Lower lobe of right lung (tissue), 2 donors: ENCODE measurements at regions not wholly inside any gene's neighbourhood (a gene's known extent, or its start where the extent isn't known, plus 50 kb on each side); places are given as distances from the start of the nearest gene placed in this dataset.

Experiments used
- ATAC-seq, 2 donors: fragments of 200-7000 bp; cut with Tn5 transposase; one replicate each; pipeline ENCODE4 v1.9.1; 2020 to 2022; ENCODE audit warnings: mild to moderate bottlenecking in 2 of 2, moderate library complexity in 2 of 2
- DNase-seq: peaks from one replicate; pipeline ENCODE4 v3.0.0-alpha.2; 2020
- H3K27ac ChIP-seq: fragments of 200-600 bp; one replicate; pipeline ENCODE4 v1.8.0; 2022
- H3K27me3 ChIP-seq: fragments of 200-600 bp; one replicate; pipeline ENCODE4 v1.8.0; 2022; ENCODE audit warnings: low read depth
- H3K36me3 ChIP-seq: fragments of 200-600 bp; one replicate; pipeline ENCODE4 v1.8.0; 2022; ENCODE audit warnings: mild to moderate bottlenecking
- H3K4me1 ChIP-seq: fragments of 200-600 bp; one replicate; pipeline ENCODE4 v1.8.0; 2022
- H3K4me3 ChIP-seq: fragments of 200-600 bp; one replicate; pipeline ENCODE4 v1.8.0; 2022; ENCODE audit warnings: mild to moderate bottlenecking
- H3K9me3 ChIP-seq: fragments of 200-600 bp; one replicate; pipeline ENCODE4 v1.8.0; 2022
- CTCF ChIP-seq: fragments of 200-600 bp; IDR thresholded peaks from one replicate; pipeline ENCODE4 v1.8.0; 2022; ENCODE audit warnings: antibody characterized with exemption, mild to moderate bottlenecking
- intact Hi-C: fragments of 100-400 bp; cut with DNase I; formaldehyde crosslinking; loops from one replicate; pipeline ENCODE4 v1.11.0; 2022
- donor health status: DM: no; HTN: yes; CAD: no; lungs with severe emphysema.

- intact Hi-C loops = no loop called here
- no peaks in the 10 kb centered on the region for H3K36me3 ChIP-seq
- no peak overlapping the region for H3K27ac ChIP-seq
- H3K27me3 ChIP-seq = no peaks in the 10 kb centered on the region
- ATAC-seq = no peak
- no peaks in the 10 kb centered on the region for H3K9me3 ChIP-seq
- no peak for TF ChIP-seq CTCF
- peaks cover 6% of the 10 kb centered on the region for H3K4me1 ChIP-seq
- no peak for DNase-seq
- H3K4me3 ChIP-seq = no peak overlapping the region
Measured at GRCh38 chr6:14344486-14344885, 226.9 kb downstream of the CD83 start.

GRCh38 chr6:14348389-14348788 is 230.8 kb downstream of the CD83 start:
- peaks cover 6% of the 10 kb centered on the region for H3K9me3 ChIP-seq
- TF ChIP-seq CTCF = no peak
- intact Hi-C loops = no loop called here
- DNase-seq (no peak), ATAC-seq (no peak)
- no peaks in the 10 kb centered on the region for H3K4me1 ChIP-seq
- H3K27me3 ChIP-seq = no peaks in the 10 kb centered on the region
- no peak overlapping the region for H3K4me3 ChIP-seq
- no peaks in the 10 kb centered on the region for H3K36me3 ChIP-seq
- H3K27ac ChIP-seq = no peak overlapping the region

GRCh38 chr6:14349507-14349906 is 231.9 kb downstream of the CD83 start:
- Histone ChIP-seq H3K4me3 (no peak overlapping the region), H3K4me1 (no peaks in the 10 kb centered on the region), H3K27me3 (no peaks in the 10 kb centered on the region), H3K36me3 (no peaks in the 10 kb centered on the region), H3K27ac (no peak overlapping the region), H3K9me3 (peaks cover 6% of the 10 kb centered on the region)
- TF ChIP-seq CTCF = no peak
- ATAC-seq (no peak), DNase-seq (no peak)
- intact Hi-C loops = no loop called here

GRCh38 chr6:14350210-14350609 is 232.6 kb downstream of the CD83 start:
- H3K4me1 ChIP-seq = peaks cover 5% of the 10 kb centered on the region
- DNase-seq (no peak), ATAC-seq (no peak)
- H3K4me3 ChIP-seq = no peak overlapping the region
- H3K9me3 ChIP-seq = peaks cover 6% of the 10 kb centered on the region
- TF ChIP-seq CTCF = no peak
- no peaks in the 10 kb centered on the region for H3K27me3 ChIP-seq
- no peaks in the 10 kb centered on the region for H3K36me3 ChIP-seq
- H3K27ac ChIP-seq = no peak overlapping the region
- intact Hi-C loops = no loop called here

- no peak for TF ChIP-seq CTCF
- H3K4me3 ChIP-seq = no peak overlapping the region
- no peaks in the 10 kb centered on the region for H3K27me3 ChIP-seq
- H3K36me3 ChIP-seq = no peaks in the 10 kb centered on the region
- peaks cover 6% of the 10 kb centered on the region for H3K4me1 ChIP-seq
- DNase-seq (no peak), ATAC-seq (no peak)
- peaks cover 6% of the 10 kb centered on the region for H3K9me3 ChIP-seq
- no peak overlapping the region for H3K27ac ChIP-seq
- intact Hi-C loops = no loop called here
Measured at GRCh38 chr6:14353281-14353680, 235.7 kb downstream of the CD83 start.

GRCh38 chr6:14353798-14354197 is 236.2 kb downstream of the CD83 start:
- intact Hi-C loops = no loop called here
- Histone ChIP-seq H3K36me3 (no peaks in the 10 kb centered on the region), H3K27ac (no peak overlapping the region), H3K9me3 (peaks cover 6% of the 10 kb centered on the region), H3K4me3 (no peak overlapping the region), H3K4me1 (peaks cover 6% of the 10 kb centered on the region), H3K27me3 (no peaks in the 10 kb centered on the region)
- TF ChIP-seq CTCF = no peak
- no peak for DNase-seq
- ATAC-seq = no peak
